Tibial nerve (tissue), 3 donors: ENCODE measurements at regions not wholly inside any gene's neighbourhood (a gene's known extent, or its start where the extent isn't known, plus 50 kb on each side); places are given as distances from the start of the nearest gene placed in this dataset.

Experiments used
- CTCF ChIP-seq, 5 experiments: fragments of 200-600 bp in 3 of 5; fragments of 450-650 bp in 2 of 5; sonication (generic) in 3 of 5; IDR thresholded peaks; one replicate each; pipeline ENCODE4 v1.5.1; 2016 to 2019; ENCODE audit warnings: antibody characterized with exemption in 5 of 5, mild to moderate bottlenecking in 3 of 5, moderate library complexity in 2 of 5
- POLR2A ChIP-seq, 2 donors: fragments of 450-650 bp; IDR thresholded peaks; one replicate each; pipeline ENCODE4 v1.6.1; 2017; ENCODE audit warnings: antibody characterized with exemption in 2 of 2, mild to moderate bottlenecking in 2 of 2, moderate library complexity in 2 of 2

- TF ChIP-seq CTCF (IDR thresholded peaks at IDR 0.05) (no peak), POLR2A (IDR thresholded peaks at IDR 0.05) (no peak)
These were observed 259.5 kb upstream of the MEIS2 start for GRCh38 chr15:37359893-37360290.
